Heart left ventricle (tissue), 16 donors: ENCODE measurements at regions not wholly inside any gene's neighbourhood (a gene's known extent, or its start where the extent isn't known, plus 50 kb on each side); places are given as distances from the start of the nearest gene placed in this dataset.
"Not testable (repeated sequence)": the region's sequence is repeated elsewhere in the genome, so short reads cannot be mapped to it uniquely, and the experiment has no call there.

Experiments used
- ATAC-seq, 4 donors: fragments of 200-7000 bp; cut with Tn5 transposase; one replicate each; pipeline ENCODE4 v1.9.1; 2020 to 2022; ENCODE audit warnings: moderate library complexity in 4 of 4, mild to moderate bottlenecking in 3 of 4, moderate number of reproducible peaks in 1 of 4
- DNase-seq, 5 donors: peaks; one replicate each; pipeline ENCODE4 v3.0.0-alpha.2; 2020
- H3K27ac ChIP-seq, 12 donors: fragments of 200-600 bp; sonication (generic) in 4 of 12; one replicate each; pipeline versions ENCODE4 v1.5.0 to v1.8.0; 2016 to 2022; ENCODE audit warnings: mild to moderate bottlenecking in 2 of 12
- H3K27me3 ChIP-seq, 9 donors: fragments of 200-600 bp; sonication (generic) in 2 of 9; one replicate each; pipeline versions ENCODE4 v1.5.1 to v1.8.0; 2016 to 2022; ENCODE audit warnings: mild to moderate bottlenecking in 3 of 9
- H3K36me3 ChIP-seq, 9 donors: fragments of 200-600 bp; sonication (generic) in 2 of 9; one replicate each; pipeline versions ENCODE4 v1.5.0 to v1.8.0; 2018 to 2022; ENCODE audit warnings: mild to moderate bottlenecking in 2 of 9
- H3K4me1 ChIP-seq, 12 donors: fragments of 200-600 bp; sonication (generic) in 4 of 12; one replicate each; pipeline versions ENCODE4 v1.5.0 to v1.8.0; 2016 to 2022; ENCODE audit warnings: mild to moderate bottlenecking in 3 of 12
- H3K4me3 ChIP-seq, 12 donors: fragments of 200-600 bp; sonication (generic) in 4 of 12; one replicate each; pipeline versions ENCODE4 v1.5.0 to v1.8.0; 2017 to 2022; ENCODE audit warnings: mild to moderate bottlenecking in 9 of 12, moderate library complexity in 4 of 12
- H3K9me3 ChIP-seq, 12 donors: fragments of 200-600 bp; sonication (generic) in 4 of 12; one replicate each; pipeline versions ENCODE4 v1.5.0 to v1.8.0; 2016 to 2022; ENCODE audit warnings: mild to moderate bottlenecking in 1 of 12
- POLR2A ChIP-seq, 2 donors: fragments of 450-650 bp; IDR thresholded peaks; one replicate each; pipeline ENCODE4 v1.6.1; 2017; ENCODE audit warnings: antibody characterized with exemption in 2 of 2, mild to moderate bottlenecking in 2 of 2, moderate library complexity in 2 of 2
- WGBS, 4 donors: extraction: QIAGEN DNeasy Blood & Tissue Kit in 2 of 4; methylation state at CpG; one replicate each; pipeline versions ENCODE4 v1.1.5 to v1.1.7; 2013 to 2018; 5-methylcytosine and 5-hydroxymethylcytosine counted together
- intact Hi-C, 10 donors: fragments of 100-400 bp; cut with DNase I; formaldehyde crosslinking; loops; one replicate each; pipeline versions ENCODE4 v1.11.1 to v1.14.2; 2022
- TF ChIP-seq, protein P1 (sequence below), 12 donors: fragments of 200-600 bp; sonication (generic) in 4 of 12; IDR thresholded peaks; one replicate each; pipeline versions ENCODE4 v1.5.0 to v1.8.0; 2018 to 2022; ENCODE audit warnings: antibody characterized with exemption in 12 of 12, mild to moderate bottlenecking in 5 of 12
- donor health status: ischemic (EF 13 %, LVEDD 7.1; RV severe dilation, severe dysfunction).
- donor health status: healthy with polysubstance abuse.
- donor health status: DM: no; HTN: yes; CAD: no.
- donor health status: DM: no; HTN: no; CAD: no.
- donor health status: ischemic (EF 25% LVEDD 6.9; RV normal size, moderate dysfunction).
- donor health status: ischemic (EF 25% LVEDD 5.7; RV mildly dilated, moderate dysfunction).
- donor health status: healthy.
- donor health status: DM: yes; HTN: yes; CAD: no.
- donor health status: ischemic (EF 35%, LVEDD 5.7; RV mildly dilated, moderate dysfunction).
- donor health status: nonischemic (EF 11% LVEDD 7.7; RV severe dilation, severe dysfunction).
- donor health status: DM: yes; HTN: yes; CAD: no.
- donor health status: PGD.
- donor health status: ischemic (EF 29% LVEDD 5.4; RV normal size, mild dysfunction).
- donor health status: nonischemic (EF 23%, LVEDD 6.1; RV moderate dilation, normal function).

DNA sequence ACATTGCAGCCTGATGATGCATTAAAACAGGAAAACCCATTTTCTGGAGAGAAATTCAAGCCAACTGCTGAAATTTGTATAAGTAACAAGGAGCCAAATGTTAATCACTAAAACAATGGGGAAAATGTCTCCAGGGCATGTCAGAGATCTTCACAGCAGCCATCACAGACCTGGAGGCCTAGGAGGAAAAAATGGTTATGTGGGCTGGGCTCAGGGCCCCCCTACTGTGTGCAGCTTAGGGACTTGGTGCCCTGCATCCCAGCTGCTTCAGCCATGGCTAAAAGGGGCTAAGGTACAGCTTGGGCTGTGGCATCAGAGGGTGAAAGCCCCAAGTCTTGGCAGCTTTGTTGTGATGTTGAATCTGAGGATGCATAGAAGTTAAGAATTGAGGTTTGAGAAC, 479.8 kb downstream of the BCKDHB start:
- H3K27me3 ChIP-seq = no peaks in the 10 kb centered on the region
- intact Hi-C loops = no loop called here
- no peaks in the 10 kb centered on the region for H3K36me3 ChIP-seq
- no peak for DNase-seq
- ATAC-seq = no peak
- H3K27ac ChIP-seq = no peak overlapping the region
- H3K4me3 ChIP-seq = no peak overlapping the region
- no peaks in the 10 kb centered on the region for H3K4me1 ChIP-seq
- H3K9me3 ChIP-seq = peaks cover 0 to 13% (median 0%) of the 10 kb centered on the region in 12 donors
- no peak for TF ChIP-seq POLR2A (IDR thresholded peaks at IDR 0.05)
- TF ChIP-seq, protein P1, sequence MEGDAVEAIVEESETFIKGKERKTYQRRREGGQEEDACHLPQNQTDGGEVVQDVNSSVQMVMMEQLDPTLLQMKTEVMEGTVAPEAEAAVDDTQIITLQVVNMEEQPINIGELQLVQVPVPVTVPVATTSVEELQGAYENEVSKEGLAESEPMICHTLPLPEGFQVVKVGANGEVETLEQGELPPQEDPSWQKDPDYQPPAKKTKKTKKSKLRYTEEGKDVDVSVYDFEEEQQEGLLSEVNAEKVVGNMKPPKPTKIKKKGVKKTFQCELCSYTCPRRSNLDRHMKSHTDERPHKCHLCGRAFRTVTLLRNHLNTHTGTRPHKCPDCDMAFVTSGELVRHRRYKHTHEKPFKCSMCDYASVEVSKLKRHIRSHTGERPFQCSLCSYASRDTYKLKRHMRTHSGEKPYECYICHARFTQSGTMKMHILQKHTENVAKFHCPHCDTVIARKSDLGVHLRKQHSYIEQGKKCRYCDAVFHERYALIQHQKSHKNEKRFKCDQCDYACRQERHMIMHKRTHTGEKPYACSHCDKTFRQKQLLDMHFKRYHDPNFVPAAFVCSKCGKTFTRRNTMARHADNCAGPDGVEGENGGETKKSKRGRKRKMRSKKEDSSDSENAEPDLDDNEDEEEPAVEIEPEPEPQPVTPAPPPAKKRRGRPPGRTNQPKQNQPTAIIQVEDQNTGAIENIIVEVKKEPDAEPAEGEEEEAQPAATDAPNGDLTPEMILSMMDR (IDR thresholded peaks at IDR 0.05) = no peak

DNA sequence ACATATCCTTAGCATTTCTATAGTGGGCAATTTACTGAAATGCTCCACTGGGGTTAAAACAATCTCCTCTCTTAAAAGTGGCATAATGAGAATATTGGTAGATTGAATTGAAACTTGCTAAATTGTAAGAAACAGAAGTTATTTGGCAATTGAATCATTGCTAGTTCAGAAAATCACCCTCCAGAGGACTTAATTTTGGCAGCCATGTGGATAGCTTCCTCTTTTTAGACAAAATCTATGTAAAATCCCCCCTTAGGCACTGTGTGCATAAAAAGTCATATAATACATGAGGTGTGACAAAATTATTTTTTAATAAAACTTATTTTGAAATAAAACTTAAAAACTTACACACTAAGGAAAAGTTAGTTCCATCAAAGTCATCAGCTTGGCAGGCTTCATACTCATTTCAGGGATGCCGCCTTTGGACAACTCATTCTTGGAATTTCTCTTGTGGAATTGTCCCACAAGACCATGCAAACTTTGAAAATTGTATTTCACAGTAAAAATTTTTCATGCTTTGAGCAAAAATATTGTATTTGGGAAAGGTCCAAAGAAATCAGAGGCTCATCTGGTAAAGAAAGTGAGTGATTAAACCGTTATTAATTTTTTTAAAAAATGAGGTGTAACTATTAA, 473.0 kb downstream of the BCKDHB start:
- no peaks in the 10 kb centered on the region for H3K9me3 ChIP-seq
- TF ChIP-seq, protein P1 (IDR thresholded peaks at IDR 0.05) = no peak
- no peak for TF ChIP-seq POLR2A (IDR thresholded peaks at IDR 0.05)
- intact Hi-C loops = no loop called here
- H3K27me3 ChIP-seq = no peaks in the 10 kb centered on the region
- WGBS, 4 donors = 66 to 82% (median 76%) methylated on average over 2 of the region's 2 CpGs
- DNase-seq (no peak), ATAC-seq (no peak)
- H3K36me3 ChIP-seq = no peaks in the 10 kb centered on the region
- no peak overlapping the region for H3K4me3 ChIP-seq
- H3K4me1 ChIP-seq = peaks cover 0 to 6% (median 0%) of the 10 kb centered on the region in 12 donors
- H3K27ac ChIP-seq = no peak overlapping the region

DNA sequence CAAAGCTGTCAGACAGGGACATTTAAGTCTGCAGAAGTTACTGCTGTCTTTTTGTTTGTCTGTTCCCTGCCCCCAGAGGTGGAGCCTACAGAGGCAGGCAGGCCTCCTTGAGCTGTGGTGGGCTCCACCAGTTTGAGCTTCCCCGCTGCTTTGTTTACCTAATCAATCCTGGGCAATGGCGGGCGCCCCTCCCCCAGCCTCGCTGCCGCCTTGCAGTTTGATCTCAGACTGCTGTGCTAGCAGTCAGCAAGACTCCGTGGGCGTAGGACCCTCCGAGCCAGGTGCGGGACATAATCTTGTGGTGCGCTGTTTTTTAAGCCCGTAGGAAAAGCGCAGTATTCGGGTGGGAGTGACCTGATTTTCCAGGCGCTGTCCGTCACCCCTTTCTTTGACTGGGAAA, 466.8 kb downstream of the BCKDHB start:
- H3K4me3 ChIP-seq, H3K27me3 ChIP-seq, intact Hi-C loops, H3K27ac ChIP-seq, H3K36me3 ChIP-seq, H3K4me1 ChIP-seq, H3K9me3 ChIP-seq, ATAC-seq, DNase-seq: not testable (repeated sequence)
- WGBS, 4 donors = 66 to 84% (median 75%) methylated on average over 15 of the region's 15 CpGs

DNA sequence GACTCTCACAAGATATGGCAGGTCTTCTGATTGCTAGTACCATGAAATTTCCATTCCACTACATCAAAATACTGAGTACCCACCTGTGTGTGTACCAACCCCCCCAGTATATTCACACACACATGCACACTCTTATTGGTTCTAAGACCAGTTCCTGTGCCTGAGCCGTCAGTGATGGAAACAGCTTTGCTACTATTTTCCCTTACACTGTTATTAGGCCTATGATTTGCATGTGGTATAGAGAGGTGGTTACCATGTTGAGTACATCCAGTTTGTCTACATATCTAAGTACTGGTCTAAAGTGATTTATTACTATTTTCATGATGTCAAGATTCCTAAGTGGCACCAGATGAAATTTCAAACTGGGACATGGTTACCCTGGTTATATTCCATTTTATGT, 459.9 kb downstream of the BCKDHB start:
- H3K27me3 ChIP-seq = no peaks in the 10 kb centered on the region
- 93 to 95% (median 93%) methylated on average over 1 of the region's 1 CpG for WGBS, 4 donors
- no peak for TF ChIP-seq POLR2A (IDR thresholded peaks at IDR 0.05)
- TF ChIP-seq, protein P1 (IDR thresholded peaks at IDR 0.05) = no peak
- no peaks in the 10 kb centered on the region for H3K36me3 ChIP-seq
- intact Hi-C loops = no loop called here
- ATAC-seq (no peak), DNase-seq (no peak)
- H3K4me1 ChIP-seq = no peaks in the 10 kb centered on the region
- H3K9me3 ChIP-seq = no peaks in the 10 kb centered on the region
- H3K27ac ChIP-seq = no peak overlapping the region
- no peak overlapping the region for H3K4me3 ChIP-seq
